B cell (primary cell): ENCODE measurements at regions not wholly inside any gene's neighbourhood (a gene's known extent, or its start where the extent isn't known, plus 50 kb on each side); places are given as distances from the start of the nearest gene placed in this dataset.

ENCODE experiments used
- ATAC-seq: fragments of 200-7000 bp; cut with Tn5 transposase; one replicate; pipeline ENCODE4 v1.10.0; 2021; ENCODE audit warnings: low read depth, mild to moderate bottlenecking, moderate number of reproducible peaks, moderate library complexity
- CTCF ChIA-PET: fragments of 350-600 bp; sonication (Branson Sonifier 250); formaldehyde crosslinking; loops from one replicate; lab custom pipeline; 2021; ENCODE audit warnings: antibody characterized with exemption, inconsistent platforms; lab: Charles Lee
- POLR2A ChIA-PET: fragments of 350-600 bp; sonication (Branson Sonifier 250); formaldehyde crosslinking; loops from one replicate; lab custom pipeline; 2021; ENCODE audit warnings: antibody characterized with exemption; lab: Charles Lee
- DNase-seq: peaks from one replicate; pipeline ENCODE4 v3.0.0; 2013
- H2AFZ ChIP-seq: 2 replicates; pipeline ENCODE4 v1.6.1; 2012; ENCODE audit warnings: mild to moderate bottlenecking, low read depth, low read length; ENCODE audit not compliant: insufficient read depth, poor library complexity, severe bottlenecking
- H3K27ac ChIP-seq, 2 donors: 1 replicate in 1 of 2; 2 replicates in 1 of 2; pipeline ENCODE4 v1.5.1; 2012 to 2013; ENCODE audit warnings: low read length in 2 of 2, mild to moderate bottlenecking in 2 of 2, moderate library complexity in 1 of 2
- H3K27me3 ChIP-seq, 4 experiments: fragments of 200-600 bp in 1 of 4; sonication (generic) in 1 of 4; replicated peaks in 1 of 4; 1 replicate in 2 of 4; 2 replicates in 2 of 4; pipeline versions ENCODE4 v1.6.1 to v1.7.0; 2013 to 2016; ENCODE audit warnings: low read length in 3 of 4, mild to moderate bottlenecking in 2 of 4, mixed read lengths in 1 of 4, moderate library complexity in 1 of 4; ENCODE audit not compliant: insufficient read depth in 4 of 4, control insufficient read depth in 3 of 4; ENCODE audit errors: control extremely low read depth in 1 of 4
- H3K36me3 ChIP-seq, 2 experiments: replicated peaks in 1 of 2; 1 replicate in 1 of 2; 2 replicates in 1 of 2; pipeline versions ENCODE4 v1.6.1 to v1.7.1; 2013; ENCODE audit warnings: low read length in 1 of 2; ENCODE audit not compliant: insufficient read depth in 2 of 2, control insufficient read depth in 1 of 2; ENCODE audit errors: control extremely low read depth in 1 of 2, extremely low read depth in 1 of 2
- H3K4me1 ChIP-seq, 2 donors: fragments of 200-600 bp in 1 of 2; sonication (generic) in 1 of 2; 1 replicate in 1 of 2; 2 replicates in 1 of 2; pipeline versions ENCODE4 v1.5.1 to v1.6.1; 2013 to 2017; ENCODE audit warnings: low read length in 2 of 2; ENCODE audit not compliant: control insufficient read depth in 2 of 2, insufficient read depth in 2 of 2
- H3K4me2 ChIP-seq: replicated peaks from 2 replicates; pipeline ENCODE3; 2012; ENCODE audit warnings: mild to moderate bottlenecking, low read depth, low read length; ENCODE audit not compliant: poor library complexity, severe bottlenecking
- H3K4me3 ChIP-seq, 5 experiments: fragments of 200-600 bp in 1 of 5; sonication (generic) in 1 of 5; 1 replicate in 3 of 5; 2 replicates in 2 of 5; pipeline versions ENCODE4 v1.5.1 to v1.7.0; 2011 to 2016; ENCODE audit warnings: low read length in 4 of 5, mild to moderate bottlenecking in 4 of 5, low read depth in 2 of 5, control low read depth in 1 of 5, moderate library complexity in 1 of 5; ENCODE audit not compliant: insufficient read depth in 1 of 5; ENCODE audit errors: control extremely low read depth in 1 of 5, extremely low read depth in 1 of 5
- H3K79me2 ChIP-seq: fragments of 200-600 bp; sonication (generic); one replicate; pipeline ENCODE4 v1.6.0; 2016; ENCODE audit warnings: low read length; ENCODE audit not compliant: control insufficient read depth, insufficient read depth
- H3K9ac ChIP-seq: fragments of 200-600 bp; sonication (generic); 2 replicates; pipeline ENCODE4 v1.6.1; 2017; ENCODE audit warnings: mild to moderate bottlenecking, low read length, moderate library complexity
- H3K9me3 ChIP-seq, 3 donors: one replicate each; pipeline versions ENCODE4 v1.6.1 to v1.7.1; 2013; ENCODE audit warnings: low read length in 2 of 3; ENCODE audit not compliant: control insufficient read depth in 2 of 3, insufficient read depth in 1 of 3; ENCODE audit errors: control extremely low read depth in 1 of 3
- H4K20me1 ChIP-seq: 2 replicates; pipeline ENCODE4 v1.6.0; 2012; ENCODE audit warnings: mild to moderate bottlenecking, low read length; ENCODE audit not compliant: insufficient read depth, control insufficient read depth, poor library complexity, severe bottlenecking
- H3K27ac Mint-ChIP-seq: one replicate; pipeline ENCODE4 v1.8.0; 2021; ENCODE audit warnings: mixed read lengths
- H3K27me3 Mint-ChIP-seq: one replicate; pipeline ENCODE4 v1.8.0; 2021; ENCODE audit warnings: mixed read lengths
- H3K4me1 Mint-ChIP-seq: one replicate; pipeline ENCODE4 v1.8.0; 2021; ENCODE audit warnings: mixed read lengths
- H3K4me3 Mint-ChIP-seq: one replicate; pipeline ENCODE4 v1.8.0; 2021; ENCODE audit warnings: mixed read lengths
- H3K9me3 Mint-ChIP-seq: one replicate; pipeline ENCODE4 v1.8.0; 2022; ENCODE audit warnings: mixed read lengths; ENCODE audit not compliant: insufficient read depth
- CTCF ChIP-seq: fragments of 200-600 bp; IDR thresholded peaks from one replicate; pipeline ENCODE4 v1.8.0; 2022; ENCODE audit warnings: antibody characterized with exemption, mild to moderate bottlenecking
- EZH2 ChIP-seq: IDR thresholded peaks from 2 replicates; pipeline ENCODE4 v1.6.1; 2012; ENCODE audit warnings: borderline replicate concordance, low read depth, mild to moderate bottlenecking, moderate library complexity, low read length; ENCODE audit not compliant: insufficient read depth, poor library complexity, severe bottlenecking
- WGBS: methylation state at CpG from one replicate; pipeline ENCODE4 v1.1.5; 2013; ENCODE audit warnings: missing lambda C conversion rate; ENCODE audit not compliant: insufficient coverage; 5-methylcytosine and 5-hydroxymethylcytosine counted together
- intact Hi-C: fragments of 100-400 bp; cut with micrococcal nuclease; formaldehyde crosslinking; loops from one replicate; pipeline ENCODE4 v1.10.0; 2022

GRCh38 chr3:99317201-99317600 is 321.2 kb upstream of the COL8A1 start:
- H3K27me3 Mint-ChIP-seq = no peaks in the 10 kb centered on the region
- no peak overlapping the region for H3K4me3 Mint-ChIP-seq
- Histone ChIP-seq H2AFZ (no peak overlapping the region), H3K79me2 (no peaks in the 10 kb centered on the region), H3K27ac (no peak overlapping the region), H3K4me1 (no peaks in the 10 kb centered on the region), H3K9me3 (peaks cover 0 to 3% (median 1%) of the 10 kb centered on the region in 3 donors), H3K4me2 (no peak overlapping the region), H3K4me3 (no peak overlapping the region), H4K20me1 (no peaks in the 10 kb centered on the region), H3K27me3 (no peaks in the 10 kb centered on the region), H3K36me3 (no peaks in the 10 kb centered on the region), H3K9ac (no peak overlapping the region)
- DNase-seq = no peak
- ChIA-PET POLR2A (no interaction called here), CTCF (no interaction called here)
- TF ChIP-seq CTCF (no peak), EZH2 (no peak)
- peaks cover 5% of the 10 kb centered on the region for H3K9me3 Mint-ChIP-seq
- no peak overlapping the region for H3K27ac Mint-ChIP-seq
- intact Hi-C loops = no loop called here
- H3K4me1 Mint-ChIP-seq = no peaks in the 10 kb centered on the region
- ATAC-seq = no peak
- WGBS = no CpG with 5 or more reads among the region's 2 CpGs

GRCh38 chr3:99315896-99316295 is 322.5 kb upstream of the COL8A1 start:
- TF ChIP-seq CTCF (no peak), EZH2 (no peak)
- no peak overlapping the region for H3K4me2 ChIP-seq
- Mint-ChIP-seq H3K27ac (no peak overlapping the region), H3K4me3 (no peak overlapping the region), H3K9me3 (peaks cover 5% of the 10 kb centered on the region), H3K4me1 (no peaks in the 10 kb centered on the region), H3K27me3 (no peaks in the 10 kb centered on the region)
- ATAC-seq = no peak
- peaks cover 0 to 3% (median 1%) of the 10 kb centered on the region in 3 donors for H3K9me3 ChIP-seq
- 67% methylated on average over 2 of the region's 3 CpGs for WGBS
- CTCF ChIA-PET = no interaction called here
- H3K36me3 ChIP-seq = no peaks in the 10 kb centered on the region
- H2AFZ ChIP-seq = no peak overlapping the region
- POLR2A ChIA-PET = no interaction called here
- no peak overlapping the region for H3K9ac ChIP-seq
- no peaks in the 10 kb centered on the region for H3K79me2 ChIP-seq
- H3K4me3 ChIP-seq = no peak overlapping the region
- intact Hi-C loops = no loop called here
- H3K27me3 ChIP-seq = no peaks in the 10 kb centered on the region
- no peaks in the 10 kb centered on the region for H4K20me1 ChIP-seq
- H3K4me1 ChIP-seq = no peaks in the 10 kb centered on the region
- DNase-seq = no peak
- no peak overlapping the region for H3K27ac ChIP-seq
